ENCODE measurements at regions not wholly inside any gene's neighbourhood (a gene's known extent, or its start where the extent isn't known, plus 50 kb on each side); places are given as distances from the start of the nearest gene placed in this dataset.

DNA sequence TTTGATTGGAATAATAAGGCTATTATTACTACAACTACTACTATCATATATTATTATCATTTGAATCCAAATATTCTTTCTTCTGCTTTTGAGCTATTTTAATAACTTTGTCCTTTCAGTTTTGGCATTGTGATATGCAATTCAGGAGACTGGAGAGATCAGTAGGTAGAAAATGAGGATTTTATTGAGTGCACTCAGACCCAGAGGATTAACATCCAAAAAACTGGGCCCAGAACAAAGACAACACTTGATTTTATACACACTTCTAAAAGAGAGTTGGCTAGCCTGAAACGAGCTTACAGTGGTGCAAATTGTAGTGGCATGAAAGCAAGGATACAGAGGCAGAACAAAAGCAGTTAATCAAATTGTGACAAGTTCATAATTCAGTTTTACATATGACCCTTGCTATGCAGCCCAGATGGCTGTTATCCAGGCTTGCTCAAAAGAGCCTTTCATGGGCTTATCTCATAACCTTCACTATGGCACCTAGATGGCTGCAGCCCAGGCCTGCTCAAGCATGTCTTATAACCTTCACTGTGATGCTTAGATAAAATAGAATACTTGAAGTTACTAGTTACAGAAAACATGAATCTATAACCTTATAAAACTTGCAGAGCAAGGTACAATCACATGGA, 796.3 kb upstream of the RAG2 start:
- no peak overlapping the region for H3K23ac ChIP-seq (ENCODE audit: insufficient read length, low read depth, low read length)
- DNase-seq, result no peak
- WGBS (ENCODE audit: extremely low coverage, insufficient read length, low lambda C conversion rate), result no CpG with 5 or more reads among the region's 1 CpG
- H3K4me1 ChIP-seq (ENCODE audit: insufficient read depth, low read length), result no peaks in the 10 kb centered on the region
- H2AK5ac ChIP-seq (ENCODE audit: insufficient read length, low read length), result no peak overlapping the region
- no peaks in the 10 kb centered on the region for H3K23me2 ChIP-seq (ENCODE audit: insufficient read length, low read depth, low read length, poor library complexity, severe bottlenecking)
- H2BK5ac ChIP-seq (ENCODE audit: insufficient read length, low read length), result no peak overlapping the region
- no peak overlapping the region for H2BK20ac ChIP-seq (ENCODE audit: low read depth, low read length, poor library complexity, severe bottlenecking)
- H3K4ac ChIP-seq (ENCODE audit: low read depth, low read length), result no peak overlapping the region
- H3K36me3 Mint-ChIP-seq (ENCODE audit: insufficient read depth in 1 of 3, low read depth in 3 of 3), result peaks cover 16 to 47% (median 17%) of the 10 kb centered on the region in 3 experiments
- no peak overlapping the region for H3K4me2 ChIP-seq (ENCODE audit: insufficient read depth, insufficient read length, low read length)
- no peak overlapping the region for H3K14ac ChIP-seq (ENCODE audit: insufficient read depth, low read length)
- no peaks in the 10 kb centered on the region for H3K79me2 ChIP-seq (ENCODE audit: insufficient read depth, low read length)
- H3K9ac ChIP-seq (ENCODE audit: extremely low read depth, insufficient read length, low read length), result no peak overlapping the region
- peaks cover 46 to 58% of the 10 kb centered on the region in 2 experiments for H3K9me3 Mint-ChIP-seq
- H2AFZ ChIP-seq (ENCODE audit: low read length), result no peak overlapping the region
- no peak overlapping the region for H2BK15ac ChIP-seq (ENCODE audit: low read depth, low read length)
- H3K4me3 Mint-ChIP-seq, result no peak overlapping the region
- H3K4me1 Mint-ChIP-seq, result no peaks in the 10 kb centered on the region
- H3K27ac ChIP-seq (ENCODE audit: insufficient read length, low read depth, low read length), result no peak overlapping the region
- no peaks in the 10 kb centered on the region for H3K27me3 ChIP-seq (ENCODE audit: insufficient read depth, low read length)
- H3K18ac ChIP-seq (ENCODE audit: insufficient read length, low read depth, low read length), result no peak overlapping the region
- no peak overlapping the region for H4K5ac ChIP-seq (ENCODE audit: insufficient read length, low read depth, low read length)
- no peaks in the 10 kb centered on the region for H3K27me3 Mint-ChIP-seq (ENCODE audit: low read depth)
- no peak overlapping the region for H4K91ac ChIP-seq (ENCODE audit: insufficient read length, low read depth, low read length)
- no peak overlapping the region for H4K8ac ChIP-seq (replicated peaks; ENCODE audit: insufficient read length, low read depth, low read length)
- no peaks in the 10 kb centered on the region for H3K79me1 ChIP-seq (ENCODE audit: insufficient read depth, low read depth, low read length, poor library complexity, severe bottlenecking)
- H2BK120ac ChIP-seq (ENCODE audit: low read depth, low read length, poor library complexity, severe bottlenecking), result no peak overlapping the region
- H3K27ac Mint-ChIP-seq, result no peak overlapping the region
- TF ChIP-seq, protein P1, sequence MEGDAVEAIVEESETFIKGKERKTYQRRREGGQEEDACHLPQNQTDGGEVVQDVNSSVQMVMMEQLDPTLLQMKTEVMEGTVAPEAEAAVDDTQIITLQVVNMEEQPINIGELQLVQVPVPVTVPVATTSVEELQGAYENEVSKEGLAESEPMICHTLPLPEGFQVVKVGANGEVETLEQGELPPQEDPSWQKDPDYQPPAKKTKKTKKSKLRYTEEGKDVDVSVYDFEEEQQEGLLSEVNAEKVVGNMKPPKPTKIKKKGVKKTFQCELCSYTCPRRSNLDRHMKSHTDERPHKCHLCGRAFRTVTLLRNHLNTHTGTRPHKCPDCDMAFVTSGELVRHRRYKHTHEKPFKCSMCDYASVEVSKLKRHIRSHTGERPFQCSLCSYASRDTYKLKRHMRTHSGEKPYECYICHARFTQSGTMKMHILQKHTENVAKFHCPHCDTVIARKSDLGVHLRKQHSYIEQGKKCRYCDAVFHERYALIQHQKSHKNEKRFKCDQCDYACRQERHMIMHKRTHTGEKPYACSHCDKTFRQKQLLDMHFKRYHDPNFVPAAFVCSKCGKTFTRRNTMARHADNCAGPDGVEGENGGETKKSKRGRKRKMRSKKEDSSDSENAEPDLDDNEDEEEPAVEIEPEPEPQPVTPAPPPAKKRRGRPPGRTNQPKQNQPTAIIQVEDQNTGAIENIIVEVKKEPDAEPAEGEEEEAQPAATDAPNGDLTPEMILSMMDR (conservative IDR thresholded peaks at IDR 0.05), result no peak
- H3K9me3 ChIP-seq (ENCODE audit: control insufficient read depth, low read depth, low read length), result no peaks in the 10 kb centered on the region
- no peaks in the 10 kb centered on the region for H4K20me1 ChIP-seq (ENCODE audit: control insufficient read depth, insufficient read depth, insufficient read length)
- no peak overlapping the region for H3K56ac ChIP-seq (ENCODE audit: insufficient read length, low read depth, low read length)
- no peak overlapping the region for H2BK12ac ChIP-seq (ENCODE audit: insufficient read length, low read depth, low read length)
- no peak overlapping the region for H3T11ph ChIP-seq (ENCODE audit: low read length)
